Tibial artery (tissue), 4 donors: ENCODE measurements at regions not wholly inside any gene's neighbourhood (a gene's known extent, or its start where the extent isn't known, plus 50 kb on each side); places are given as distances from the start of the nearest gene placed in this dataset.
"Not testable (repeated sequence)": the region's sequence is repeated elsewhere in the genome, so short reads cannot be mapped to it uniquely, and the experiment has no call there.

Experiments
- DNase-seq, 2 donors: peaks; one replicate each; pipeline ENCODE4 v3.0.0-alpha.2; 2019
- H3K27ac ChIP-seq, 2 donors: fragments of 200-600 bp; sonication (generic) in 1 of 2; 1 replicate in 1 of 2; 2 replicates in 1 of 2; pipeline ENCODE4 v1.5.1; 2018 to 2019; ENCODE audit warnings: mild to moderate bottlenecking in 1 of 2
- H3K27me3 ChIP-seq, 2 donors: fragments of 200-600 bp; sonication (generic) in 1 of 2; one replicate each; pipeline versions ENCODE4 v1.5.1 to v1.6.0; 2016 to 2019
- H3K36me3 ChIP-seq, 3 donors: fragments of 200-600 bp; sonication (generic) in 2 of 3; one replicate each; pipeline ENCODE4 v1.5.1; 2016 to 2019; ENCODE audit warnings: mild to moderate bottlenecking in 2 of 3
- H3K4me1 ChIP-seq, 4 donors: fragments of 200-600 bp; sonication (generic) in 2 of 4; 1 replicate in 3 of 4; 2 replicates in 1 of 4; pipeline ENCODE4 v1.5.1; 2016 to 2019
- H3K4me3 ChIP-seq, 2 donors: fragments of 200-600 bp; sonication (generic) in 1 of 2; 1 replicate in 1 of 2; 2 replicates in 1 of 2; pipeline ENCODE4 v1.5.1; 2018 to 2019; ENCODE audit warnings: mild to moderate bottlenecking in 2 of 2
- H3K9me3 ChIP-seq, 3 donors: fragments of 200-600 bp; sonication (generic) in 1 of 3; one replicate each; pipeline ENCODE4 v1.5.1; 2016 to 2019
- CTCF ChIP-seq, 2 experiments: fragments of 200-600 bp in 1 of 2; fragments of 450-650 bp in 1 of 2; IDR thresholded peaks; one replicate each; pipeline ENCODE4 v1.5.1; 2017 to 2019; ENCODE audit warnings: antibody characterized with exemption in 2 of 2, mild to moderate bottlenecking in 1 of 2, moderate library complexity in 1 of 2
- intact Hi-C: fragments of 100-400 bp; cut with DNase I; formaldehyde crosslinking; loops from one replicate; pipeline ENCODE4 v1.15.0; 2023; ENCODE audit warnings: low total_unique reads

GRCh38 chr16:29308644-29309546 is 97.6 kb downstream of the NPIPB11 start:
- Histone ChIP-seq H3K36me3 (no peaks in the 10 kb centered on the region), H3K27me3 (no peaks in the 10 kb centered on the region), H3K9me3 (no peaks in the 10 kb centered on the region), H3K27ac (no peak overlapping the region), H3K4me1 (no peaks in the 10 kb centered on the region), H3K4me3 (no peak overlapping the region)
- peak in 1 of 2 donors; percentile 49 for DNase-seq
- intact Hi-C loops, result no loop called here
- no peak for TF ChIP-seq CTCF (IDR thresholded peaks at IDR 0.05)

GRCh38 chr16:29307598-29308507 is 98.7 kb downstream of the NPIPB11 start:
- H3K27me3 ChIP-seq, result no peaks in the 10 kb centered on the region
- H3K36me3 ChIP-seq, result no peaks in the 10 kb centered on the region
- H3K27ac ChIP-seq, result no peak overlapping the region
- intact Hi-C loops, result no loop called here
- H3K4me1 ChIP-seq, result no peaks in the 10 kb centered on the region
- peak in 1 of 2 donors; percentile 55 for DNase-seq
- no peak overlapping the region for H3K4me3 ChIP-seq
- no peaks in the 10 kb centered on the region for H3K9me3 ChIP-seq
- TF ChIP-seq CTCF (IDR thresholded peaks at IDR 0.05), result no peak

GRCh38 chr16:29306943-29307597 is 99.4 kb downstream of the NPIPB11 start:
- no peak for TF ChIP-seq CTCF (IDR thresholded peaks at IDR 0.05)
- no peak overlapping the region for H3K4me3 ChIP-seq
- H3K27ac ChIP-seq, result no peak overlapping the region
- no peaks in the 10 kb centered on the region for H3K9me3 ChIP-seq
- no peak for DNase-seq
- H3K36me3 ChIP-seq, result no peaks in the 10 kb centered on the region
- no peaks in the 10 kb centered on the region for H3K27me3 ChIP-seq
- no peaks in the 10 kb centered on the region for H3K4me1 ChIP-seq
- intact Hi-C loops, result no loop called here

- peak in 1 of 2 donors; percentile 50 for DNase-seq
- H3K36me3 ChIP-seq, result no peaks in the 10 kb centered on the region
- no peaks in the 10 kb centered on the region for H3K9me3 ChIP-seq
- no peaks in the 10 kb centered on the region for H3K27me3 ChIP-seq
- TF ChIP-seq CTCF (IDR thresholded peaks at IDR 0.05), result no peak
- intact Hi-C loops, result no loop called here
- no peaks in the 10 kb centered on the region for H3K4me1 ChIP-seq
- no peak overlapping the region for H3K4me3 ChIP-seq
- no peak overlapping the region for H3K27ac ChIP-seq
Observed at GRCh38 chr16:29306201-29306600, 100.3 kb downstream of the NPIPB11 start.

GRCh38 chr16:29305018-29305417 is 101.5 kb downstream of the NPIPB11 start:
- intact Hi-C loops, H3K4me3 ChIP-seq, H3K36me3 ChIP-seq, H3K27me3 ChIP-seq, H3K9me3 ChIP-seq, H3K4me1 ChIP-seq, DNase-seq, H3K27ac ChIP-seq: not testable (repeated sequence)
